IMR-90 (cell line): ENCODE measurements at regions not wholly inside any gene's neighbourhood (a gene's known extent, or its start where the extent isn't known, plus 50 kb on each side); places are given as distances from the start of the nearest gene placed in this dataset.

ENCODE experiments used
- ATAC-seq: fragments of 200-7000 bp; cut with Tn5 transposase; 2 replicates; pipeline ENCODE4 v1.9.1; 2020; ENCODE audit warnings: low read depth, mild to moderate bottlenecking, moderate library complexity
- BruUV-seq: library from RNA; stranded (reverse); fragments of 400-500 nt; replicated peaks from 2 replicates; lab custom pipeline; 2021; lab: Mats Ljungman, UMichigan
- CTCF ChIA-PET: fragments of 300-600 bp; formaldehyde crosslinking; extraction: SDS; loops from one replicate; lab custom pipeline; 2021; ENCODE audit warnings: antibody characterized with exemption; lab: Yijun Ruan, JAX
- POLR2A ChIA-PET: fragments of 300-600 bp; sonication (Branson Sonifier 250); formaldehyde crosslinking; loops from one replicate; lab custom pipeline; 2022; ENCODE audit warnings: antibody characterized with exemption; ENCODE audit not compliant: unreplicated experiment; lab: Charles Lee
- DNase-seq: peaks from one replicate; pipeline ENCODE4 v3.0.0; 2013
- H2AFZ ChIP-seq: replicated peaks from 2 replicates; pipeline ENCODE3; 2013; ENCODE audit warnings: low read length, mild to moderate bottlenecking; ENCODE audit not compliant: poor library complexity
- H2AK5ac ChIP-seq: 2 replicates; pipeline ENCODE4 v1.6.1; 2013; ENCODE audit warnings: low read depth, low read length, inconsistent platforms
- H2AK9ac ChIP-seq: replicated peaks from 2 replicates; pipeline ENCODE3; 2013; ENCODE audit warnings: mild to moderate bottlenecking, low read depth, low read length, moderate library complexity; ENCODE audit not compliant: poor library complexity
- H2BK120ac ChIP-seq: 2 replicates; pipeline ENCODE4 v1.6.1; 2013; ENCODE audit warnings: low read depth, low read length, inconsistent platforms
- H2BK15ac ChIP-seq: 3 replicates; pipeline ENCODE4 v1.6.1; 2013; ENCODE audit warnings: low read depth, low read length, inconsistent platforms
- H2BK20ac ChIP-seq: 2 replicates; pipeline ENCODE4 v1.6.1; 2013; ENCODE audit warnings: low read depth, mild to moderate bottlenecking, inconsistent platforms, low read length, moderate library complexity
- H2BK5ac ChIP-seq: 2 replicates; pipeline ENCODE4 v1.6.1; 2013; ENCODE audit warnings: mild to moderate bottlenecking, low read depth, low read length, inconsistent platforms; ENCODE audit not compliant: poor library complexity, severe bottlenecking
- H3K14ac ChIP-seq: replicated peaks from 2 replicates; pipeline ENCODE4 v1.6.1; 2013; ENCODE audit warnings: low read depth, low read length, inconsistent platforms
- H3K18ac ChIP-seq: 2 replicates; pipeline ENCODE4 v1.6.1; 2013; ENCODE audit warnings: low read depth, low read length, control low read depth
- H3K23ac ChIP-seq: 2 replicates; pipeline ENCODE4 v1.6.1; 2013; ENCODE audit warnings: low read depth, low read length, inconsistent platforms
- H3K27ac ChIP-seq: 2 replicates; pipeline ENCODE4 v1.5.1; 2013; ENCODE audit warnings: mild to moderate bottlenecking, control low read depth, low read length; ENCODE audit not compliant: insufficient read depth
- H3K27me3 ChIP-seq: 2 replicates; pipeline ENCODE4 v1.6.1; 2013; ENCODE audit warnings: low read length; ENCODE audit not compliant: control insufficient read depth, insufficient read depth
- H3K36me3 ChIP-seq: 2 replicates; pipeline ENCODE4 v1.6.1; 2013; ENCODE audit warnings: low read length, mixed read lengths; ENCODE audit not compliant: control insufficient read depth, insufficient read depth
- H3K4ac ChIP-seq: 2 replicates; pipeline ENCODE4 v1.6.1; 2013; ENCODE audit warnings: low read depth, low read length, inconsistent platforms
- H3K4me1 ChIP-seq: 2 replicates; pipeline ENCODE4 v1.6.1; 2013; ENCODE audit warnings: low read length, mixed read lengths; ENCODE audit not compliant: control insufficient read depth, insufficient read depth
- H3K4me2 ChIP-seq: 2 replicates; pipeline ENCODE4 v1.6.1; 2013; ENCODE audit warnings: low read depth, mild to moderate bottlenecking, control low read depth, low read length, moderate library complexity
- H3K4me3 ChIP-seq: 2 replicates; pipeline ENCODE4 v1.5.1; 2013; ENCODE audit warnings: low read depth, mild to moderate bottlenecking, control low read depth, low read length, moderate library complexity; ENCODE audit not compliant: insufficient read depth
- H3K56ac ChIP-seq: 2 replicates; pipeline ENCODE4 v1.6.1; 2013; ENCODE audit warnings: low read length, inconsistent platforms; ENCODE audit not compliant: insufficient read depth; ENCODE audit errors: extremely low read depth
- H3K79me1 ChIP-seq, 2 experiments: 2 replicates each; pipeline ENCODE4 v1.6.1; 2013; ENCODE audit warnings: low read length in 2 of 2, inconsistent platforms in 1 of 2, low read depth in 1 of 2
- H3K9ac ChIP-seq: 2 replicates; pipeline ENCODE4 v1.6.1; 2013; ENCODE audit warnings: low read depth, low read length, control low read depth
- H3K9me1 ChIP-seq: 2 replicates; pipeline ENCODE4 v1.6.1; 2013; ENCODE audit warnings: low read length, inconsistent platforms; ENCODE audit not compliant: insufficient read depth
- H3K9me3 ChIP-seq: 2 replicates; pipeline ENCODE4 v1.6.1; 2013; ENCODE audit warnings: low read length; ENCODE audit not compliant: control insufficient read depth, insufficient read depth
- H4K20me1 ChIP-seq: 2 replicates; pipeline ENCODE4 v1.6.1; 2013; ENCODE audit warnings: low read length, inconsistent platforms; ENCODE audit not compliant: insufficient read depth
- H4K5ac ChIP-seq: 2 replicates; pipeline ENCODE4 v1.6.1; 2013; ENCODE audit warnings: mild to moderate bottlenecking, low read depth, low read length, control low read depth
- H4K8ac ChIP-seq, 2 experiments: 2 replicates each; pipeline ENCODE4 v1.6.1; 2013; ENCODE audit warnings: low read depth in 2 of 2, low read length in 2 of 2, control low read depth in 1 of 2, inconsistent platforms in 1 of 2
- H4K91ac ChIP-seq: 2 replicates; pipeline ENCODE4 v1.6.1; 2013; ENCODE audit warnings: low read depth, low read length, inconsistent platforms; ENCODE audit not compliant: insufficient read depth
- CEBPB ChIP-seq: IDR thresholded peaks from 2 replicates; pipeline ENCODE4 v1.6.1; 2012; ENCODE audit warnings: low read depth, low read length, improper control_type of control experiment
- CHD1 ChIP-seq: IDR thresholded peaks from 2 replicates; pipeline ENCODE4 v1.6.1; 2012; ENCODE audit warnings: low read depth, low read length, improper control_type of control experiment
- CTCF ChIP-seq: conservative IDR thresholded peaks from 2 replicates; pipeline ENCODE4 v1.5.1; 2012; ENCODE audit warnings: mild to moderate bottlenecking, low read depth, low read length, improper control_type of control experiment
- ELK1 ChIP-seq: fragments of 150-350 bp; IDR thresholded peaks from 2 replicates; pipeline ENCODE4 v1.6.1; 2016; ENCODE audit warnings: low read depth, mild to moderate bottlenecking, low read length, moderate library complexity, borderline replicate concordance
- FOS ChIP-seq: fragments of 150-350 bp; IDR thresholded peaks from 2 replicates; pipeline ENCODE4 v1.6.1; 2016; ENCODE audit warnings: low read depth, low read length
- MAFK ChIP-seq: IDR thresholded peaks from 2 replicates; pipeline ENCODE4 v1.6.1; 2012; ENCODE audit warnings: low read depth, low read length, improper control_type of control experiment
- MAZ ChIP-seq: IDR thresholded peaks from 2 replicates; pipeline ENCODE4 v1.6.1; 2012; ENCODE audit warnings: low read depth, mild to moderate bottlenecking, low read length, improper control_type of control experiment, moderate library complexity, borderline replicate concordance
- MXI1 ChIP-seq: IDR thresholded peaks from 2 replicates; pipeline ENCODE4 v1.6.1; 2012; ENCODE audit warnings: low read depth, mild to moderate bottlenecking, low read length, moderate library complexity, borderline replicate concordance
- NFE2L2 ChIP-seq: fragments of 150-350 bp; IDR thresholded peaks from 2 replicates; pipeline ENCODE4 v1.6.1; 2016; ENCODE audit warnings: low read depth, mild to moderate bottlenecking, low read length
- POLR2A ChIP-seq: IDR thresholded peaks from 2 replicates; pipeline ENCODE4 v1.6.1; 2012; ENCODE audit warnings: mild to moderate bottlenecking, low read depth, low read length
- RAD21 ChIP-seq: IDR thresholded peaks from 2 replicates; pipeline ENCODE4 v1.6.1; 2012; ENCODE audit warnings: low read length, improper control_type of control experiment
- RCOR1 ChIP-seq: IDR thresholded peaks from 2 replicates; pipeline ENCODE4 v1.6.1; 2012; ENCODE audit warnings: mild to moderate bottlenecking, low read length, improper control_type of control experiment; ENCODE audit not compliant: insufficient replicate concordance
- RFX5 ChIP-seq: IDR thresholded peaks from 2 replicates; pipeline ENCODE4 v1.8.0; 2012; ENCODE audit warnings: low read depth, mild to moderate bottlenecking, low read length, moderate library complexity
- USF2 ChIP-seq: fragments of 150-350 bp; IDR thresholded peaks from 2 replicates; pipeline ENCODE4 v1.6.1; 2017; ENCODE audit warnings: mild to moderate bottlenecking, antibody characterized with exemption, low read length, low read depth
- WGBS, 2 experiments: methylation state at CpG; one replicate each; pipeline versions ENCODE4 v1.1.5 to v1.1.7; 2013; ENCODE audit warnings: missing lambda C conversion rate in 2 of 2; ENCODE audit not compliant: insufficient read length in 1 of 2; ENCODE audit errors: extremely low coverage in 2 of 2; 5-methylcytosine and 5-hydroxymethylcytosine counted together
- dilution Hi-C: fragments of 300-500 bp; cut with HindIII; formaldehyde crosslinking; loops from one replicate; pipeline ENCODE4 v1.14.3; 2018; ENCODE audit warnings: low sequenced_read_pairs; ENCODE audit not compliant: unreplicated experiment
- in situ Hi-C: fragments of 300-500 bp; cut with MboI; formaldehyde crosslinking; loops from 3 replicates; pipeline ENCODE4 v1.14.3; 2019; ENCODE audit warnings: low sequenced_read_pairs, inconsistent platforms, mixed read lengths
- intact Hi-C: fragments of 100-400 bp; cut with micrococcal nuclease; formaldehyde crosslinking; loops from 2 replicates; pipeline ENCODE4 v1.10.0; 2022

GRCh38 chr4:177225605-177226004, 84.1 kb upstream of the NEIL3 start:
- Histone ChIP-seq H3K4ac (no peak overlapping the region), H3K18ac (no peak overlapping the region), H3K4me3 (no peak overlapping the region), H4K91ac (no peak overlapping the region), H4K20me1 (no peaks in the 10 kb centered on the region), H3K9me3 (no peaks in the 10 kb centered on the region), H2BK15ac (no peak overlapping the region), H4K5ac (no peak overlapping the region), H2AK9ac (no peak overlapping the region), H3K56ac (no peak overlapping the region), H3K9ac (no peak overlapping the region), H3K36me3 (no peaks in the 10 kb centered on the region), H2BK20ac (no peak overlapping the region), H4K8ac (no peak overlapping the region), H3K23ac (no peak overlapping the region), H2BK120ac (no peak overlapping the region), H3K27me3 (no peaks in the 10 kb centered on the region), H3K9me1 (no peaks in the 10 kb centered on the region), H2BK5ac (no peak overlapping the region), H3K4me1 (peaks cover 4% of the 10 kb centered on the region), H3K27ac (no peak overlapping the region), H3K79me1 (no peaks in the 10 kb centered on the region), H2AFZ (no peak overlapping the region), H2AK5ac (no peak overlapping the region), H3K4me2 (no peak overlapping the region), H3K14ac (no peak overlapping the region; the same call in 1 of the 2 replicates)
- in situ Hi-C loops: no loop called here
- TF ChIP-seq CTCF (no peak), MAZ (no peak), ELK1 (no peak), MXI1 (no peak), POLR2A (no peak), MAFK (no peak), NFE2L2 (no peak), CHD1 (no peak), RCOR1 (no peak), CEBPB (no peak), RAD21 (no peak), FOS (no peak), USF2 (no peak), RFX5 (no peak)
- BruUV-seq: no TSS peak
- intact Hi-C loops: no loop called here
- dilution Hi-C loops: no loop called here
- ATAC-seq: no peak
- CTCF ChIA-PET: no interaction called here
- DNase-seq: no peak
- POLR2A ChIA-PET: no interaction called here
- no CpG with 5 or more reads among the region's 1 CpG for WGBS, 2 experiments
